ENCODE measurements at regions not wholly inside any gene's neighbourhood (a gene's known extent, or its start where the extent isn't known, plus 50 kb on each side); places are given as distances from the start of the nearest gene placed in this dataset.
A peak's percentile ranks its signal among the peaks of the same experiment; 100 is the strongest.

DNA sequence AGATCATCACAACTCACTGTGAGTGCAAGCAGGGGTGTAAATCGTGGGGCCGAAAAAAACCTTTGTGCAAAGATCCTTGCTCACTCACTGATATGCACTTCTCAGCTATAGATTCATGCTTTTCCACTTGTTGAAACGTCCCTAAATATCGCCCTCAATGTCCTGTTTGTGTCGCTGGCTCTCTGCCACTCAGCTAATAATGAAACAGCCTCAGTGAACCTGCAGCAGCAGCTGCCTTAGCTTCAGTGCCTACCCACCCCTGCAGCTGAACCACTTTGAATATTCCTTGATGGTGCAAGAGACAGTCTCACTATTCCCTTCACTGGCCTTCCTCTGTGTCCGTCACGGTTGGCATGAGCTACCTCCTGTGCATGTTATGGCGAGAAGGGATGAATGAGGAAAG is 128.9 kb upstream of the NAA20 start:
- H3K4me3 ChIP-seq: peak overlapping the region in 3 of 4 donors; percentile 4 to 35 (median 27)
- TF ChIP-seq POLR2AphosphoS5 (IDR thresholded peaks at IDR 0.05) (no peak), POLR2A (IDR thresholded peaks at IDR 0.05) (no peak)
- H3K4me1 ChIP-seq: peaks cover 33 to 70% (median 58%) of the 10 kb centered on the region in 4 donors
- peak in 1 of 2 donors; percentile 56 for DNase-seq
- no peaks in the 10 kb centered on the region for H3K27me3 ChIP-seq
- 40 to 55% (median 47%) methylated on average over 8 of the region's 8 CpGs for WGBS, 5 donors
- H3K36me3 ChIP-seq: peaks cover 3 to 9% (median 4%) of the 10 kb centered on the region in 4 donors
- intact Hi-C loops (cut with DNase I; ENCODE audit: low total_unique reads): loop anchor here (10.0 kb wide), 1 partner anchor 103 kb away; no protein-coding TSS in a partner anchor
- peak overlapping the region; percentile 26 to 85 (median 78) for H3K27ac ChIP-seq
- no peaks in the 10 kb centered on the region for H3K9me3 ChIP-seq

GRCh38 chr20:19889011-19889953 is 127.9 kb upstream of the NAA20 start:
- Histone ChIP-seq H3K27me3 (no peaks in the 10 kb centered on the region), H3K4me3 (peak overlapping the region; percentile 2 to 35 (median 23)), H3K4me1 (peaks cover 33 to 66% (median 57%) of the 10 kb centered on the region in 4 donors), H3K36me3 (peaks cover 3 to 16% (median 7%) of the 10 kb centered on the region in 4 donors), H3K9me3 (no peaks in the 10 kb centered on the region), H3K27ac (peak overlapping the region; percentile 10 to 85 (median 78))
- DNase-seq: peak in 1 of 2 donors; percentile 64
- intact Hi-C loops (cut with DNase I; ENCODE audit: low total_unique reads): loop anchor here (10.0 kb wide), 1 partner anchor 104 kb away; no protein-coding TSS in a partner anchor
- 23 to 66% (median 52%) methylated on average over 21 of the region's 21 CpGs for WGBS, 5 donors
- TF ChIP-seq EP300 (IDR thresholded peaks at IDR 0.05) (no peak), CTCF (IDR thresholded peaks at IDR 0.05) (no peak), POLR2A (IDR thresholded peaks at IDR 0.05) (no peak), POLR2AphosphoS5 (IDR thresholded peaks at IDR 0.05) (no peak)

GRCh38 chr20:19890445-19891051 is 126.6 kb upstream of the NAA20 start:
- WGBS, 5 donors: 43 to 71% (median 62%) methylated on average over 4 of the region's 4 CpGs
- H3K27me3 ChIP-seq: no peaks in the 10 kb centered on the region
- peaks cover 29 to 53% (median 51%) of the 10 kb centered on the region in 4 donors for H3K4me1 ChIP-seq
- no peaks in the 10 kb centered on the region for H3K9me3 ChIP-seq
- peak in 1 of 2 donors; percentile 40 for DNase-seq
- TF ChIP-seq POLR2A (IDR thresholded peaks at IDR 0.05) (no peak), POLR2AphosphoS5 (IDR thresholded peaks at IDR 0.05) (no peak), EP300 (IDR thresholded peaks at IDR 0.05) (no peak), CTCF (IDR thresholded peaks at IDR 0.05) (no peak)
- H3K27ac ChIP-seq: peak overlapping the region in 4 of 5 donors; percentile 69 to 85 (median 80)
- H3K4me3 ChIP-seq: peak overlapping the region in 2 of 4 donors; percentile 18 to 28
- intact Hi-C loops (cut with DNase I; ENCODE audit: low total_unique reads): no loop called here
- H3K36me3 ChIP-seq: peaks cover 3 to 19% (median 10%) of the 10 kb centered on the region in 4 donors

DNA sequence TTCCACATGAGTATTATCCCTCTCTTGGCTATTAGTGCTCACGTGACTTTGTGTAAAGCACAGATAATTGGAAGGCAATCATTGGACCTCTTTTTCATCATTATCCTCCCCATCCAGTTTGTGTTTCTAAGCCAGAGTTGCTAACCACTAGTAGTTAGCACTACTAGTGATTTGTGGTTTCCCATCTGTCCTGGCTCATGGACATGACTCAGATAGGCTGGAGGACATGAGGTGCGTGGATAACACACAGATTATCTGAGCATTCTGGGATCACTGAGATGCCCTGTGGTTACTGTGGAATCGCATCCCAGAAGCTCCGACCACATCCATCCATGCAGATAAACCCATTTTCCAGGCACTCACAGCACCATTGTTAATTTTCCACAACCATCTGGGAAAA is 123.8 kb upstream of the NAA20 start:
- Histone ChIP-seq H3K36me3 (peaks cover 3 to 34% (median 13%) of the 10 kb centered on the region in 4 donors), H3K27me3 (no peaks in the 10 kb centered on the region), H3K27ac (no peak overlapping the region), H3K4me1 (peaks cover 11 to 25% (median 24%) of the 10 kb centered on the region in 4 donors), H3K9me3 (no peaks in the 10 kb centered on the region), H3K4me3 (no peak overlapping the region)
- intact Hi-C loops (cut with DNase I; ENCODE audit: low total_unique reads): no loop called here
- TF ChIP-seq EP300 (IDR thresholded peaks at IDR 0.05) (no peak), POLR2A (IDR thresholded peaks at IDR 0.05) (no peak), POLR2AphosphoS5 (IDR thresholded peaks at IDR 0.05) (no peak), CTCF (IDR thresholded peaks at IDR 0.05) (no peak)
- WGBS, 5 donors: 83 to 94% (median 89%) methylated on average over 4 of the region's 4 CpGs
- DNase-seq: no peak

All from stomach (tissue), 8 donors.